Astrocyte of the cerebellum (primary cell): ENCODE measurements at regions not wholly inside any gene's neighbourhood (a gene's known extent, or its start where the extent isn't known, plus 50 kb on each side); places are given as distances from the start of the nearest gene placed in this dataset.

ENCODE experiments used
- DNase-seq: peaks from one replicate; pipeline ENCODE4 v3.0.0-alpha.2; 2011; ENCODE audit warnings: low read depth
- H3K4me3 ChIP-seq: 2 replicates; pipeline ENCODE4 v1.5.1; 2011; ENCODE audit warnings: mild to moderate bottlenecking, low read depth, low read length, moderate library complexity
- in situ Hi-C: cut with HindIII; loops from 2 replicates; pipeline ENCODE4 v1.10.0; 2017; ENCODE audit warnings: low sequenced_read_pairs
- TF ChIP-seq, protein P1 (sequence below): IDR thresholded peaks from 2 replicates; pipeline ENCODE4 v1.5.1; 2012; ENCODE audit warnings: low read length, low read depth, moderate library complexity, mild to moderate bottlenecking; ENCODE audit errors: missing control alignments

DNA sequence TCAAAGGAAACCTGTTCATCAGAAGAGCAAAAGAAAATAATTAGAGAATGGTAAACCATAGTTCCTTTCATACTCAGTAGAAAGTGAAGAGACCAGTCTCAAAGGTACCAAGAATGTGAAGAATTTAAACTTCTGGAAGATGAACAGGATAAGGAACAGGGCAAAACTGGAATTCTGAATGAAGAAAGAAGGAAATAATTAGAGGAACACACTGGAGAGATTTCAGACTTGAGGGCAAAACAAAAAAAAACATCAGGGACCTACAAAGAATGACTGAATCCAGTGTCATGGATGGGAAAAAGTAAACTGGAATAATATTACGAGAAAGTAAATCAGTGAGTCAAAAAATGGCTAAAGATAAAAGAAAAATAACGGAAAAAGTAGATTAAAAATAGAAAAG, 245.6 kb upstream of the NEIL3 start:
- in situ Hi-C loops = no loop called here
- TF ChIP-seq, protein P1, sequence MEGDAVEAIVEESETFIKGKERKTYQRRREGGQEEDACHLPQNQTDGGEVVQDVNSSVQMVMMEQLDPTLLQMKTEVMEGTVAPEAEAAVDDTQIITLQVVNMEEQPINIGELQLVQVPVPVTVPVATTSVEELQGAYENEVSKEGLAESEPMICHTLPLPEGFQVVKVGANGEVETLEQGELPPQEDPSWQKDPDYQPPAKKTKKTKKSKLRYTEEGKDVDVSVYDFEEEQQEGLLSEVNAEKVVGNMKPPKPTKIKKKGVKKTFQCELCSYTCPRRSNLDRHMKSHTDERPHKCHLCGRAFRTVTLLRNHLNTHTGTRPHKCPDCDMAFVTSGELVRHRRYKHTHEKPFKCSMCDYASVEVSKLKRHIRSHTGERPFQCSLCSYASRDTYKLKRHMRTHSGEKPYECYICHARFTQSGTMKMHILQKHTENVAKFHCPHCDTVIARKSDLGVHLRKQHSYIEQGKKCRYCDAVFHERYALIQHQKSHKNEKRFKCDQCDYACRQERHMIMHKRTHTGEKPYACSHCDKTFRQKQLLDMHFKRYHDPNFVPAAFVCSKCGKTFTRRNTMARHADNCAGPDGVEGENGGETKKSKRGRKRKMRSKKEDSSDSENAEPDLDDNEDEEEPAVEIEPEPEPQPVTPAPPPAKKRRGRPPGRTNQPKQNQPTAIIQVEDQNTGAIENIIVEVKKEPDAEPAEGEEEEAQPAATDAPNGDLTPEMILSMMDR = no peak
- no peak overlapping the region for H3K4me3 ChIP-seq
- no peak for DNase-seq

DNA sequence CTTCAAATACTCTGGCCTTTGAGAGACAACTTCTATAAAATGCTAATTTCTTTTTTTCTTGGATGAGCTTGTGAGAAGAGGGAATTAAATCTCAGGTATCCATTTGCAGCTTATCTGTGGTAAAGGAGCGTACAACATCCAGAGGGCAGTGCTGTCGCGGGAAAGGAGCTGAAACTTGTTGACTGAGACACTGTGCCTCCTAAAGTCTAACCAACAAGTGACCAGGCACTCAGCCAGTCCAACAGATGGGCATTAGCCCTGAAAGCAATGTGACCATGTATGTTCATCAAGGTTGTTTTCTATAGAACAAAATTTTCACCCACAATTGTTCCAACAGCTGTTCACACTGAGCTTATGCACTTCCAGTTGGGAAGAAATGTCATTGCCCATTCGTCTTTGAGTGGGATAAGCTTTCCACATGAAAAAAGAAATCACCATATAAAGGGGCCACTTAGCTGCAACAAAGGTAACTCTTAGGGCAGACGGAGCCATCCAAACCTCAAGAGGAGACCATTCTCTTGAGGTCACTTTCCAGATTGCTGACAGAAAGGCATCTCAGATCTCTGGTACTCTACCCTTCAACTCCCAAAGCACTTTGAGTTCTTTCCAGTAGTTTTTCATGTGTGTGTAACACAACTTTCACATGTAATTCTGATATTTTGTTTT, 244.8 kb upstream of the NEIL3 start:
- in situ Hi-C loops = no loop called here
- H3K4me3 ChIP-seq = no peak overlapping the region
- TF ChIP-seq, protein P1 = no peak
- no peak for DNase-seq

DNA sequence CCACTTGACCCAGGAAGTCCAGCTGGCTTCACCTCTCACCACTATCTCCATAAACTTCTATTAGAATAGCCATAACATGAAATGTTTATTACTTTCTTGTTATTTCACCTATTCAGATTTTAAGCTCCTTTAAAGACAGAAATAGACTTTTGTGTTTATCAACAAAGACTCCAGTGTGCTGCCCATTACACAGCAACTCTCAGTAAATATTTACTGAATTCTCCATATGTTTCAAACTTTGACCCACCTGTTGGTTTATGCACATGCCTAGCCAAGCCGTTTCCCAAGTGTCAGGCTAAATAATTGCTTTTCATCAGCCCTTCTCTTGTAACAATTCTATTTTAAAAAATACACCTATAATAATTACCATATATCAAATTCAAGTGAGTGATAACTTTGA, 242.9 kb upstream of the NEIL3 start:
- no peak overlapping the region for H3K4me3 ChIP-seq
- DNase-seq = no peak
- in situ Hi-C loops = no loop called here
- TF ChIP-seq, protein P1 = no peak

DNA sequence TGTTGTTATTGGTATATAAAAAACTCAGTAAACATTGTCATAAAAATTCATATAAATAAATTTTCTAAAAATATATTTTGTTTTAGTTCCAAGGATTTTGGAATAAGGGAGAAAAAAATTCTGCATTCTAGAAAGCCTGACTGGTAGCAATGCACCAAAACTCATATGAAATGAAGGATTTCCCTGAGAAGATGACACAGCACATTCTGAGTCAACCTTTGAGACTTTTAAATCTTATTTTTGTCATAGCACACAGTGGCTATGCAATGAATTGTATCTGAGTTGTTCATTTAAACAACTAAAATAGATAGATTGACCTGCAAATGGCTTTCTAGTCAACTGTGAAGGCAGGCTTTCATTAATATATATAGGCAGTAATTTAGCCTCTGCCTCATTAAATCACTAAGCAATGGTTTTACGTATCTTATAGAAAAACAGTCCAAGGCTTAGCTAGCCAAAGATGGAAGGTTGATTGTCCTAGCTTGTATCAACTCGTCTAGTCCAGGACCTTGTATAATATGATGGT, 239.1 kb upstream of the NEIL3 start:
- in situ Hi-C loops = no loop called here
- no peak overlapping the region for H3K4me3 ChIP-seq
- TF ChIP-seq, protein P1 = no peak
- no peak for DNase-seq

DNA sequence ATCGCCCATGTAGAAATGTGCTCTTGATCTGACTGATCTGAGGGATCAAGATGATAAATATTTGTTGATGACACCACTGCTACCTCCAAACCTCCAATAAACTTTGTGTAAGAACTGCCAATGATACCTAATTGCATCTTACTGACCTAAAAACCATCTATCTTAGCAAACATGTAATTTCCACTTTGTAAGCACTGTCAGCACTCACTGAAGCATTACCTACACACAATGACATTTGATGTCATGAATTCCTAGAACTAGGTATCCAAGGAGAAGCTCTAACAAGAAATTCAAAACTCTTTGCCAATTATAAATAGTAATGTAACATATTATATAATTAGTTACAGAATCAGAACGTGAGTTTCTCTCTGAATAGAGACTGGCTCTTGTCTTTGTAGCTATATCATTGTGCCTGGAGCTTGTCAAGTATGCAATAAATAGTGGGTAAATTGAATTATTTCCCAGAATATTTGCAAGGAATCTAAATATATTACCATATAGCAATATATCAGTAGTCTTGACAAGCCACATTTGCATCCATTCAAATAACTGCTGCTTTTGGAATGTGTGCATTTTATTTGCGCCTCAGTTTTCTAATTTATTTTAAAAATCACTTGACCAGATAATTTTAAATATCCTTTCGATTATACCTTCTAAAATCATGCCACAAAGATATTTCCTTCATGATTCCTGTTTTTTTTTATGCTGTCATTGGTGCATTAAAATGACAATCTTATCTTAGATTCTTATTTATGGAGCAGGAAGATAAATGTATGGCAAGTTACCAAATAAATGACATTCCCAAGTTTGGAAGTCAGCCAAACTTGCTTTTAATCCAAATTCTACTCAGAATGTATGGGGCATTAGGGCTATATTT, 232.3 kb upstream of the NEIL3 start:
- TF ChIP-seq, protein P1 = no peak
- in situ Hi-C loops = no loop called here
- no peak overlapping the region for H3K4me3 ChIP-seq
- DNase-seq = no peak

DNA sequence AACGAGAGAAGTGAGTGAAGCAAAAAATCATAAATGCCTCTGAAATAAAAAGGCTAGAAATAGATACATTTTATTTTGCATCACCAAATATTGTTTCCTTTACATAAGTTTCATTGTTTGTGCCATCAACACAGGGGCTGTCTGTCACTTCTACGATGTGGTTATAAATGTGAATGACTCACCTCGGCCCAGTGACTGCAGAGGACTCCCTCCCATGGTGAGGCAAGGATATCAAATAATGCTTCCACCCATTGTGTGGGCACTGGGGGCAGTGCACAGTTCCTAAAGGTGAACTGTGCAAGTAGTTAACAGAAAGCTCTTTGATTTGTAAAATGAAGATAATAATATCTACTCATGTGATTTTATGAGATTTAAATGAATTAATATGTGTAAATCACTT, 230.3 kb upstream of the NEIL3 start:
- no peak for DNase-seq
- in situ Hi-C loops = no loop called here
- H3K4me3 ChIP-seq = no peak overlapping the region
- TF ChIP-seq, protein P1 = no peak
